H9 (cell line): ENCODE measurements at regions not wholly inside any gene's neighbourhood (a gene's known extent, or its start where the extent isn't known, plus 50 kb on each side); places are given as distances from the start of the nearest gene placed in this dataset.
A peak's percentile ranks its signal among the peaks of the same experiment; 100 is the strongest.

Source experiments
- DNase-seq: peaks from one replicate; pipeline ENCODE4 v3.0.0-alpha.2; 2017
- H2AFZ ChIP-seq: one replicate; pipeline ENCODE4 v1.6.1; 2013; ENCODE audit warnings: mild to moderate bottlenecking, low read length, control low read depth, moderate library complexity
- H2AK5ac ChIP-seq: 2 replicates; pipeline ENCODE4 v1.6.1; 2013; ENCODE audit warnings: low read length, control low read depth, mixed read lengths; ENCODE audit not compliant: insufficient read length
- H2BK120ac ChIP-seq: one replicate; pipeline ENCODE4 v1.6.1; 2013; ENCODE audit warnings: low read depth, mild to moderate bottlenecking, low read length, control low read depth, inconsistent platforms; ENCODE audit not compliant: poor library complexity, severe bottlenecking
- H2BK12ac ChIP-seq: 2 replicates; pipeline ENCODE4 v1.6.1; 2013; ENCODE audit warnings: low read length, control low read depth, mixed read lengths, low read depth; ENCODE audit not compliant: insufficient read length
- H2BK15ac ChIP-seq: 2 replicates; pipeline ENCODE4 v1.6.1; 2013; ENCODE audit warnings: low read depth, low read length, control low read depth
- H2BK20ac ChIP-seq: one replicate; pipeline ENCODE4 v1.6.1; 2013; ENCODE audit warnings: low read depth, mild to moderate bottlenecking, low read length, control low read depth, inconsistent platforms; ENCODE audit not compliant: poor library complexity, severe bottlenecking
- H2BK5ac ChIP-seq: 2 replicates; pipeline ENCODE4 v1.6.1; 2013; ENCODE audit warnings: low read length, control low read depth, mixed read lengths; ENCODE audit not compliant: insufficient read length
- H3K14ac ChIP-seq: 2 replicates; pipeline ENCODE4 v1.6.1; 2013; ENCODE audit warnings: low read length, control low read depth; ENCODE audit not compliant: insufficient read depth
- H3K18ac ChIP-seq: 2 replicates; pipeline ENCODE4 v1.6.1; 2013; ENCODE audit warnings: low read depth, mild to moderate bottlenecking, mixed read lengths, low read length, control low read depth; ENCODE audit not compliant: insufficient read length
- H3K23ac ChIP-seq: 2 replicates; pipeline ENCODE4 v1.6.1; 2013; ENCODE audit warnings: low read length, control low read depth, mixed read lengths, low read depth; ENCODE audit not compliant: insufficient read length
- H3K23me2 ChIP-seq: 2 replicates; pipeline ENCODE4 v1.6.1; 2013; ENCODE audit warnings: low read depth, mild to moderate bottlenecking, mixed read lengths, low read length, control low read depth; ENCODE audit not compliant: insufficient read length, poor library complexity, severe bottlenecking
- H3K27ac ChIP-seq: 2 replicates; pipeline ENCODE4 v1.5.1; 2013; ENCODE audit warnings: low read length, control low read depth, mixed read lengths, low read depth; ENCODE audit not compliant: insufficient read length
- H3K27me3 ChIP-seq: 2 replicates; pipeline ENCODE4 v1.6.1; 2013; ENCODE audit warnings: low read length, control low read depth, inconsistent platforms; ENCODE audit not compliant: insufficient read depth
- H3K4ac ChIP-seq: 2 replicates; pipeline ENCODE4 v1.6.1; 2013; ENCODE audit warnings: low read depth, mild to moderate bottlenecking, control low read depth, inconsistent platforms, low read length, moderate library complexity
- H3K4me1 ChIP-seq: 2 replicates; pipeline ENCODE4 v1.6.1; 2013; ENCODE audit warnings: low read length, control low read depth, inconsistent platforms; ENCODE audit not compliant: insufficient read depth
- H3K4me2 ChIP-seq: 2 replicates; pipeline ENCODE4 v1.6.1; 2013; ENCODE audit warnings: low read length, control low read depth, mixed read lengths; ENCODE audit not compliant: insufficient read length, insufficient read depth
- H3K56ac ChIP-seq: 2 replicates; pipeline ENCODE4 v1.6.1; 2013; ENCODE audit warnings: low read depth, mild to moderate bottlenecking, mixed read lengths, low read length, control low read depth; ENCODE audit not compliant: insufficient read length
- H3K79me1 ChIP-seq: 2 replicates; pipeline ENCODE4 v1.6.1; 2013; ENCODE audit warnings: low read depth, mild to moderate bottlenecking, moderate library complexity, low read length, control low read depth, inconsistent platforms; ENCODE audit not compliant: insufficient read depth, poor library complexity, severe bottlenecking
- H3K79me2 ChIP-seq: 2 replicates; pipeline ENCODE4 v1.6.1; 2013; ENCODE audit warnings: low read length, control low read depth, inconsistent platforms; ENCODE audit not compliant: insufficient read depth
- H3K9ac ChIP-seq: 2 replicates; pipeline ENCODE4 v1.6.1; 2013; ENCODE audit warnings: low read length, control low read depth, mixed read lengths; ENCODE audit not compliant: insufficient read length; ENCODE audit errors: extremely low read depth
- H3K9me3 ChIP-seq: one replicate; pipeline ENCODE4 v1.6.1; 2013; ENCODE audit warnings: low read depth, low read length, inconsistent platforms; ENCODE audit not compliant: control insufficient read depth
- H3T11ph ChIP-seq: one replicate; pipeline ENCODE4 v1.6.1; 2013; ENCODE audit warnings: mild to moderate bottlenecking, low read length, control low read depth, inconsistent platforms
- H4K20me1 ChIP-seq: one replicate; pipeline ENCODE4 v1.6.1; 2013; ENCODE audit not compliant: control insufficient read depth, insufficient read length, insufficient read depth
- H4K5ac ChIP-seq: 2 replicates; pipeline ENCODE4 v1.6.1; 2013; ENCODE audit warnings: low read depth, mild to moderate bottlenecking, mixed read lengths, low read length, control low read depth; ENCODE audit not compliant: insufficient read length
- H4K8ac ChIP-seq: replicated peaks from 2 replicates; pipeline ENCODE4 v1.6.1; 2013; ENCODE audit warnings: low read length, control low read depth, mixed read lengths, low read depth; ENCODE audit not compliant: insufficient read length
- H4K91ac ChIP-seq: 2 replicates; pipeline ENCODE4 v1.6.1; 2013; ENCODE audit warnings: low read depth, mild to moderate bottlenecking, moderate library complexity, mixed read lengths, low read length, control low read depth; ENCODE audit not compliant: insufficient read length
- H3K27ac Mint-ChIP-seq, 3 experiments: 2 replicates in 2 of 3; 3 replicates in 1 of 3; pipeline ENCODE4 v1.8.0; 2020 to 2021; ENCODE audit warnings: mixed read lengths in 3 of 3, mild to moderate bottlenecking in 1 of 3, moderate library complexity in 1 of 3
- H3K27me3 Mint-ChIP-seq: 2 replicates; pipeline ENCODE4 v1.8.0; 2021; ENCODE audit warnings: low read depth, mild to moderate bottlenecking, moderate library complexity, mixed read lengths
- H3K36me3 Mint-ChIP-seq, 3 experiments: 2 replicates in 2 of 3; 3 replicates in 1 of 3; pipeline ENCODE4 v1.8.0; 2020 to 2021; ENCODE audit warnings: low read depth in 3 of 3, mixed read lengths in 3 of 3; ENCODE audit not compliant: insufficient read depth in 1 of 3
- H3K4me1 Mint-ChIP-seq, 2 experiments: 2 replicates each; pipeline ENCODE4 v1.8.0; 2020; ENCODE audit warnings: mixed read lengths in 2 of 2
- H3K4me3 Mint-ChIP-seq, 2 experiments: 2 replicates in 1 of 2; 3 replicates in 1 of 2; pipeline ENCODE4 v1.8.0; 2020 to 2021; ENCODE audit warnings: mild to moderate bottlenecking in 2 of 2, mixed read lengths in 2 of 2, moderate library complexity in 1 of 2
- H3K9me3 Mint-ChIP-seq, 2 experiments: 2 replicates in 1 of 2; 3 replicates in 1 of 2; pipeline ENCODE4 v1.8.0; 2020; ENCODE audit warnings: mild to moderate bottlenecking in 2 of 2, mixed read lengths in 2 of 2, moderate library complexity in 1 of 2
- WGBS: extraction: QIAGEN DNeasy Blood & Tissue Kit; methylation state at CpG from one replicate; pipeline ENCODE4 v1.1.7; 2013; ENCODE audit warnings: missing lambda C conversion rate, low lambda C conversion rate, mixed read lengths; ENCODE audit not compliant: insufficient read length; ENCODE audit errors: extremely low coverage; 5-methylcytosine and 5-hydroxymethylcytosine counted together
- TF ChIP-seq, protein P1 (sequence below): fragments of 200-600 bp; sonication (generic); conservative IDR thresholded peaks from 3 replicates; pipeline ENCODE4 v1.8.0; 2021; ENCODE audit warnings: antibody characterized with exemption, mild to moderate bottlenecking

DNA sequence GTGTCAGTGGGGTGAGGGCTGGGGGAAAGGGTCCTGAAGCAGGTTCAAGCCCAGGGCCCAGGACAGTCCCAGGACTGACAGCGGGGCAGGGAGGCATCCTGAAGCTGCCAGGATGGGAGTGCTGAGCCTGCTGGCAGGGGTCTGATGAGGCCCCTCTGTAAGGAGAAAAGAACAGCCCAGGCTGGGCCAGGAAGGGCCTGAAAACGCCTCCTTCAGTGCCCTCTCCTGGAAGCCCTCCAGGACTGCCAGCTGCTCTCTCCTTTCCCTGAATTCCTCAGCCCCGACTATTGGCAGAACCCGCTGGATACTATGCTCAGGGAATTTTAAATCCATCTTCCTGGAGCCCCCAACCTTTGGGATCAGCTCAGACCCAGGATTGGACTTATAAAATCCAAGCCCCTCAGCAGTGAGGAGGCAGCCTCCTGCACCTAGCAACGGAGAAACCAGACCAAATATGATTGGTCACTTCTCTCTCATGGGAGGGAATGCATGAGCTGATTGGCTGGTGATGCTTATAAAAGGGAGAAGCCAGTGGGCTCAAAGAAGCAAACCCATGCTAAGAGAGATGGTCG, 203.5 kb upstream of the LINGO1 start:
- H3K36me3 Mint-ChIP-seq = no peaks in the 10 kb centered on the region
- Histone ChIP-seq H3K4ac (no peak overlapping the region), H3K9me3 (no peaks in the 10 kb centered on the region), H3K79me2 (no peaks in the 10 kb centered on the region), H4K91ac (no peak overlapping the region), H3T11ph (no peak overlapping the region), H2AFZ (peak overlapping the region; percentile 24), H3K14ac (no peak overlapping the region), H2BK20ac (no peak overlapping the region), H2BK12ac (no peak overlapping the region), H4K5ac (no peak overlapping the region), H2AK5ac (no peak overlapping the region), H3K79me1 (no peaks in the 10 kb centered on the region), H4K8ac (no peak overlapping the region), H3K4me1 (no peaks in the 10 kb centered on the region; the same call in 1 of the 2 replicates), H3K18ac (no peak overlapping the region), H3K23ac (no peak overlapping the region), H3K27me3 (no peaks in the 10 kb centered on the region), H3K27ac (no peak overlapping the region), H3K4me2 (no peak overlapping the region), H3K56ac (no peak overlapping the region), H4K20me1 (no peaks in the 10 kb centered on the region), H2BK5ac (no peak overlapping the region), H3K9ac (no peak overlapping the region), H2BK120ac (no peak overlapping the region), H3K23me2 (no peaks in the 10 kb centered on the region), H2BK15ac (no peak overlapping the region)
- no peak overlapping the region for H3K4me3 Mint-ChIP-seq
- WGBS = no CpG with 5 or more reads among the region's 6 CpGs
- DNase-seq = peak; percentile 69
- H3K4me1 Mint-ChIP-seq = peaks cover 19 to 47% of the 10 kb centered on the region in 2 experiments
- TF ChIP-seq, protein P1, sequence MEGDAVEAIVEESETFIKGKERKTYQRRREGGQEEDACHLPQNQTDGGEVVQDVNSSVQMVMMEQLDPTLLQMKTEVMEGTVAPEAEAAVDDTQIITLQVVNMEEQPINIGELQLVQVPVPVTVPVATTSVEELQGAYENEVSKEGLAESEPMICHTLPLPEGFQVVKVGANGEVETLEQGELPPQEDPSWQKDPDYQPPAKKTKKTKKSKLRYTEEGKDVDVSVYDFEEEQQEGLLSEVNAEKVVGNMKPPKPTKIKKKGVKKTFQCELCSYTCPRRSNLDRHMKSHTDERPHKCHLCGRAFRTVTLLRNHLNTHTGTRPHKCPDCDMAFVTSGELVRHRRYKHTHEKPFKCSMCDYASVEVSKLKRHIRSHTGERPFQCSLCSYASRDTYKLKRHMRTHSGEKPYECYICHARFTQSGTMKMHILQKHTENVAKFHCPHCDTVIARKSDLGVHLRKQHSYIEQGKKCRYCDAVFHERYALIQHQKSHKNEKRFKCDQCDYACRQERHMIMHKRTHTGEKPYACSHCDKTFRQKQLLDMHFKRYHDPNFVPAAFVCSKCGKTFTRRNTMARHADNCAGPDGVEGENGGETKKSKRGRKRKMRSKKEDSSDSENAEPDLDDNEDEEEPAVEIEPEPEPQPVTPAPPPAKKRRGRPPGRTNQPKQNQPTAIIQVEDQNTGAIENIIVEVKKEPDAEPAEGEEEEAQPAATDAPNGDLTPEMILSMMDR = peak; percentile 50
- no peaks in the 10 kb centered on the region for H3K9me3 Mint-ChIP-seq
- peaks cover 7% of the 10 kb centered on the region for H3K27me3 Mint-ChIP-seq
- H3K27ac Mint-ChIP-seq = peak overlapping the region in 1 of 3 experiments; percentile 29; a peak in 1 of 7 replicates
